Lower leg skin (tissue), 3 donors: ENCODE measurements at regions not wholly inside any gene's neighbourhood (a gene's known extent, or its start where the extent isn't known, plus 50 kb on each side); places are given as distances from the start of the nearest gene placed in this dataset.

Experiments used
- CTCF ChIP-seq, 3 donors: fragments of 450-650 bp; IDR thresholded peaks; one replicate each; pipeline ENCODE4 v1.5.1; 2016; ENCODE audit warnings: antibody characterized with exemption in 3 of 3, mild to moderate bottlenecking in 3 of 3, moderate library complexity in 2 of 3
- POLR2A ChIP-seq, 2 donors: fragments of 450-650 bp; IDR thresholded peaks; one replicate each; pipeline ENCODE4 v1.6.1; 2016 to 2017; ENCODE audit warnings: antibody characterized with exemption in 2 of 2, mild to moderate bottlenecking in 1 of 2, moderate library complexity in 1 of 2

DNA sequence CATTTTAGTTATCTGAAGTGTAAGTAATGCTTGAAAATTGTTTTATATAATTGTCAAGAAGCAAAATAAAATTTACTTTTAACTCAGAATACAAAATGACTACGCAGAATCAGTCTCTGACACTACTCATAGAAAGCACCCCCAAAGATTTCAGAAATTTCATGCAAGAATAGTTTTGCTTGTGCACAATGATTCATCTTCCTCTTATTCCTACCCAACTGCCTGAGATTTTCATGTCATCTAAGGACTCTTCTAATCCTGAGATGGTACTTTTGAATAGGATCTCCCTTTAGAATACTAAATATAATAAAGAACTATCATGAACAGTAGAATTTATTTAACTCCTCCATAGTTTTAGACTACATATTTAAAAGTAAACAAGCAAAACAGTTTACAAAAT is 485.3 kb upstream of the MGAT4C start:
- TF ChIP-seq CTCF (IDR thresholded peaks at IDR 0.05) (no peak), POLR2A (IDR thresholded peaks at IDR 0.05) (no peak)
